H1 (cell line): ENCODE measurements at regions not wholly inside any gene's neighbourhood (a gene's known extent, or its start where the extent isn't known, plus 50 kb on each side); places are given as distances from the start of the nearest gene placed in this dataset.

Experiments used
- CTCF ChIA-PET: fragments of 300-600 bp; sonication (Branson Sonifier 250); formaldehyde crosslinking; loops from one replicate; lab custom pipeline; 2021; ENCODE audit not compliant: partially characterized antibody; lab: Charles Lee
- POLR2A ChIA-PET: fragments of 300-600 bp; sonication (Branson Sonifier 250); formaldehyde crosslinking; loops from one replicate; lab custom pipeline; 2021; ENCODE audit warnings: inconsistent platforms; ENCODE audit not compliant: partially characterized antibody; lab: Charles Lee
- DNase-seq, 2 experiments: peaks; one replicate each; pipeline versions ENCODE4 v3.0.0 to v3.0.0-alpha.2; 2010 to 2022; ENCODE audit warnings: low spot score in 2 of 2, low read depth in 1 of 2, mixed read lengths in 1 of 2
- FAIRE-seq: peaks from 2 replicates; lab custom pipeline; 2011; peaks lifted over from hg19 to GRCh38; lab: Jason Lieb, UNC
- H2AFZ ChIP-seq: 2 replicates; pipeline ENCODE4 v1.8.1; 2012; ENCODE audit warnings: low read length, inconsistent platforms
- H2AK5ac ChIP-seq: 2 replicates; pipeline ENCODE4 v1.6.1; 2013; ENCODE audit warnings: low read depth, low read length
- H2BK120ac ChIP-seq: replicated peaks from 2 replicates; pipeline ENCODE3; 2013; ENCODE audit warnings: low read depth, low read length, inconsistent platforms
- H2BK12ac ChIP-seq: 2 replicates; pipeline ENCODE4 v1.6.1; 2013; ENCODE audit warnings: low read depth, low read length
- H2BK15ac ChIP-seq: 2 replicates; pipeline ENCODE4 v1.6.1; 2013; ENCODE audit warnings: low read length
- H2BK20ac ChIP-seq: 2 replicates; pipeline ENCODE4 v1.6.1; 2013; ENCODE audit warnings: low read length
- H2BK5ac ChIP-seq: 2 replicates; pipeline ENCODE4 v1.6.1; 2013; ENCODE audit warnings: low read depth, low read length
- H3K14ac ChIP-seq: 2 replicates; pipeline ENCODE4 v1.6.1; 2013; ENCODE audit warnings: inconsistent platforms; ENCODE audit not compliant: insufficient read length
- H3K18ac ChIP-seq: 2 replicates; pipeline ENCODE4 v1.6.1; 2013; ENCODE audit warnings: low read length; ENCODE audit errors: extremely low read depth
- H3K23ac ChIP-seq: 2 replicates; pipeline ENCODE4 v1.6.1; 2013; ENCODE audit warnings: inconsistent platforms; ENCODE audit not compliant: insufficient read length
- H3K23me2 ChIP-seq: 2 replicates; pipeline ENCODE4 v1.6.1; 2013; ENCODE audit warnings: low read depth, low read length
- H3K27ac ChIP-seq: 2 replicates; pipeline ENCODE4 v1.6.1; 2011; ENCODE audit warnings: low read depth, low read length, inconsistent platforms
- H3K27me3 ChIP-seq, 4 experiments: replicated peaks in 1 of 4; 1 replicate in 1 of 4; 2 replicates in 3 of 4; pipeline versions ENCODE4 v1.6.1 to v1.8.1; 2011 to 2013; ENCODE audit warnings: low read length in 3 of 4, mild to moderate bottlenecking in 3 of 4, inconsistent platforms in 2 of 4, mixed read lengths in 2 of 4, moderate library complexity in 1 of 4; ENCODE audit not compliant: control insufficient read depth in 3 of 4, insufficient read depth in 3 of 4; ENCODE audit errors: extremely low read depth in 1 of 4
- H3K36me3 ChIP-seq, 4 experiments: 2 replicates each; pipeline versions ENCODE4 v1.6.1 to v1.8.1; 2011 to 2013; ENCODE audit warnings: mild to moderate bottlenecking in 4 of 4, low read length in 3 of 4, moderate library complexity in 2 of 4, control low read depth in 1 of 4, inconsistent platforms in 1 of 4; ENCODE audit not compliant: insufficient read depth in 4 of 4, control insufficient read depth in 2 of 4
- H3K4ac ChIP-seq: replicated peaks from 2 replicates; pipeline ENCODE3; 2013; ENCODE audit warnings: low read length, low read depth, mixed read lengths, inconsistent platforms; ENCODE audit not compliant: insufficient read length
- H3K4me1 ChIP-seq, 4 experiments: replicated peaks in 1 of 4; 1 replicate in 1 of 4; 2 replicates in 3 of 4; pipeline versions ENCODE4 v1.6.1 to v1.8.1; 2011 to 2013; ENCODE audit warnings: low read length in 3 of 4, inconsistent platforms in 2 of 4, mixed read lengths in 1 of 4; ENCODE audit not compliant: insufficient read depth in 4 of 4, control insufficient read depth in 3 of 4
- H3K4me2 ChIP-seq, 2 experiments: 2 replicates each; pipeline versions ENCODE4 v1.6.1 to v1.8.1; 2011 to 2013; ENCODE audit warnings: low read depth in 2 of 2, low read length in 2 of 2, control low read depth in 1 of 2, inconsistent platforms in 1 of 2, mild to moderate bottlenecking in 1 of 2; ENCODE audit not compliant: insufficient read depth in 1 of 2
- H3K4me3 ChIP-seq, 4 experiments: fragments of 200-600, 300-600 bp in 1 of 4; sonication (generic), shearing (Covaris generic), sonication (Bioruptor Twin) in 1 of 4; 2 replicates each; pipeline versions ENCODE4 v1.5.1 to v1.8.1; 2011 to 2016; ENCODE audit warnings: low read length in 4 of 4, low read depth in 3 of 4, control low read depth in 2 of 4, inconsistent platforms in 2 of 4, mild to moderate bottlenecking in 2 of 4, mixed read lengths in 1 of 4, moderate library complexity in 1 of 4; ENCODE audit not compliant: insufficient read depth in 2 of 4; ENCODE audit errors: extremely low read depth in 1 of 4
- H3K56ac ChIP-seq: replicated peaks from 2 replicates; pipeline ENCODE3; 2013; ENCODE audit warnings: low read depth, mild to moderate bottlenecking, mixed read lengths, low read length, inconsistent platforms; ENCODE audit not compliant: insufficient read length
- H3K79me1 ChIP-seq: 2 replicates; pipeline ENCODE4 v1.6.1; 2013; ENCODE audit warnings: low read depth, low read length, control low read depth
- H3K79me2 ChIP-seq, 2 experiments: 2 replicates each; pipeline versions ENCODE4 v1.6.1 to v1.8.1; 2012 to 2013; ENCODE audit warnings: low read length in 2 of 2, mild to moderate bottlenecking in 2 of 2, inconsistent platforms in 1 of 2; ENCODE audit not compliant: insufficient read depth in 2 of 2, control insufficient read depth in 1 of 2
- H3K9ac ChIP-seq, 4 experiments: replicated peaks in 1 of 4; 1 replicate in 1 of 4; 2 replicates in 3 of 4; pipeline versions ENCODE4 v1.6.1 to v1.8.1; 2011 to 2013; ENCODE audit warnings: low read depth in 3 of 4, low read length in 3 of 4, control low read depth in 2 of 4, mild to moderate bottlenecking in 2 of 4, moderate library complexity in 2 of 4, inconsistent platforms in 1 of 4; ENCODE audit errors: extremely low read depth in 1 of 4
- H3K9me3 ChIP-seq, 2 experiments: 2 replicates each; pipeline versions ENCODE4 v1.6.1 to v1.8.1; 2012 to 2013; ENCODE audit warnings: mild to moderate bottlenecking in 2 of 2, moderate library complexity in 2 of 2, control low read depth in 1 of 2, inconsistent platforms in 1 of 2, low read depth in 1 of 2, low read length in 1 of 2, mixed read lengths in 1 of 2; ENCODE audit not compliant: insufficient read depth in 2 of 2
- H4K20me1 ChIP-seq, 2 experiments: replicated peaks in 1 of 2; 2 replicates each; pipeline versions ENCODE3 to v1.8.1; 2011 to 2013; ENCODE audit warnings: inconsistent platforms in 2 of 2, low read length in 2 of 2, mild to moderate bottlenecking in 1 of 2; ENCODE audit not compliant: insufficient read depth in 2 of 2, control insufficient read depth in 1 of 2
- H4K5ac ChIP-seq: 2 replicates; pipeline ENCODE4 v1.6.1; 2013; ENCODE audit warnings: low read length, low read depth, mixed read lengths, inconsistent platforms; ENCODE audit not compliant: insufficient read length
- H4K8ac ChIP-seq: 2 replicates; pipeline ENCODE4 v1.8.0; 2013; ENCODE audit warnings: mild to moderate bottlenecking, moderate library complexity, low read length, inconsistent platforms; ENCODE audit not compliant: insufficient read depth; ENCODE audit errors: extremely low read depth
- H4K91ac ChIP-seq: replicated peaks from 2 replicates; pipeline ENCODE3; 2013; ENCODE audit warnings: low read length, mixed read lengths, inconsistent platforms; ENCODE audit not compliant: insufficient read length
- FOSL1 ChIP-seq: IDR thresholded peaks from 2 replicates; pipeline ENCODE4 v1.6.1; 2011; ENCODE audit warnings: mild to moderate bottlenecking, low read depth, low read length, moderate library complexity; ENCODE audit not compliant: insufficient read depth
- HDAC6 ChIP-seq: IDR thresholded peaks from one replicate; pipeline ENCODE4 v1.7.1; 2012; ENCODE audit warnings: low read depth, mild to moderate bottlenecking, inconsistent platforms, low read length, moderate library complexity
- MAFK ChIP-seq: IDR thresholded peaks from 2 replicates; pipeline ENCODE4 v1.6.1; 2012; ENCODE audit warnings: low read depth, mild to moderate bottlenecking, improper control_type of control experiment, low read length
- RNF2 ChIP-seq: fragments of 200-900, 300-1000 bp; sonication (generic); IDR thresholded peaks from 2 replicates; pipeline ENCODE4 v1.7.1; 2016; ENCODE audit warnings: borderline replicate concordance, low read depth, mild to moderate bottlenecking, antibody characterized with exemption, low read length; ENCODE audit not compliant: poor library complexity, severe bottlenecking; ENCODE audit errors: missing control alignments

GRCh38 chr6:22849921-22850320 lies 280.6 kb downstream of the HDGFL1 start:
- Histone ChIP-seq H3K79me1 (no peaks in the 10 kb centered on the region), H4K91ac (no peak overlapping the region), H3K36me3 (peaks cover 0 to 3% (median 0%) of the 10 kb centered on the region in 4 experiments; a peak in 1 of 8 replicates), H3K4ac (no peak overlapping the region), H3K9ac (no peak overlapping the region), H3K9me3 (peaks cover 4% of the 10 kb centered on the region in 2 experiments; a peak in 1 of 4 replicates), H3K27ac (no peak overlapping the region), H3K56ac (no peak overlapping the region), H3K23me2 (no peaks in the 10 kb centered on the region), H2AFZ (no peak overlapping the region), H2BK15ac (no peak overlapping the region), H4K20me1 (no peaks in the 10 kb centered on the region), H3K23ac (no peak overlapping the region), H3K4me1 (no peaks in the 10 kb centered on the region), H2BK5ac (no peak overlapping the region), H3K27me3 (no peaks in the 10 kb centered on the region), H2BK12ac (no peak overlapping the region), H3K4me2 (no peak overlapping the region), H3K4me3 (no peak overlapping the region), H2AK5ac (no peak overlapping the region), H3K18ac (no peak overlapping the region), H4K8ac (no peak overlapping the region), H3K14ac (no peak overlapping the region), H2BK120ac (no peak overlapping the region), H2BK20ac (no peak overlapping the region), H3K79me2 (no peaks in the 10 kb centered on the region), H4K5ac (no peak overlapping the region)
- no peak for TF ChIP-seq MAFK
- TF ChIP-seq RNF2 = no peak
- TF ChIP-seq FOSL1 = no peak
- TF ChIP-seq HDAC6 = no peak
- POLR2A ChIA-PET = no interaction called here
- DNase-seq (no peak), FAIRE-seq (no peak)
- CTCF ChIA-PET = no interaction called here
